ENCODE measurements at regions not wholly inside any gene's neighbourhood (a gene's known extent, or its start where the extent isn't known, plus 50 kb on each side); places are given as distances from the start of the nearest gene placed in this dataset.

- DNase-seq (ENCODE audit: low read depth in 2 of 2): no peak
Observed at GRCh38 chr3:159169828-159170227, 368.0 kb downstream of the MFSD1 start.

GRCh38 chr3:159170436-159171003, 368.7 kb downstream of the MFSD1 start:
- DNase-seq (ENCODE audit: low read depth in 2 of 2): no peak

DNA sequence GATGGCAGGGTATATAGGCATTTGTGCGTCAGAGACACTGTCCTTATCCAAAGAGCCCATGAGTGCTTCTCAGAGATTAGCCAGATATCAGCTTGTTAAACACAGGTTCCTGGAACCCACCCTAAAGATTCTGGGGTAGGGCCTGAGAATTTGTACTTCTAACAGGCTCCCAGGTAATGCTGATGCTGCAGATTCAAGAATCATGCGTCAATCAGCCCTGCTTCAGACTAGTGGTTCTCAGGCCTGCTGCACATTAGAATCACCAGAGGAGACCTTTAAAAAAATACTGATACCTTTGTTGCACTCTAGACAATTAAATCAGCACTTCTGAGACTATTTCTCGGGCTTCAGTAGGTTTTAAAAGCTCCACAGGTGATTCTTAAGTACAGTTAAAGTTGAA, 369.5 kb downstream of the MFSD1 start:
- DNase-seq (ENCODE audit: low read depth in 2 of 2): no peak

DNA sequence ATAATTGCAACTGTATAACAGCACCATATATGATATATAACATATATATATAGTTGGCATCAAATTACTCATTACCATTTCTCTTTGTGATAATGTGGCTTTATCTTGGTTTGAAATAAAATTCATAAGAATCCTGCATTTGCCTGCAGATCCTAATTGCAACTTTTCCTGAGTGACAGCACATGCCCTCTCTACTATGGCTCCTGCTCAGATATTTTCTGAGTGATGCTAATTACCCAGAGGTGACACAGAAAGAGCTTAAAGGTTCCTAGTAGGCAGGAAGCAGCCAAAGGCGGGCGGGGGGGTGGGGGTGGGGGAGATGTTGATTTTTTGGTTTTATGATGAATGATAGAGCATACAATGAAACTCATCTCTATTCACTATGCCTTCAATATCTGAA, 370.6 kb downstream of the MFSD1 start:
- no peak for DNase-seq (ENCODE audit: low read depth in 2 of 2)

- DNase-seq (ENCODE audit: low read depth in 2 of 2): no peak
Observed at GRCh38 chr3:159174715-159175692, 373.1 kb downstream of the MFSD1 start.

DNA sequence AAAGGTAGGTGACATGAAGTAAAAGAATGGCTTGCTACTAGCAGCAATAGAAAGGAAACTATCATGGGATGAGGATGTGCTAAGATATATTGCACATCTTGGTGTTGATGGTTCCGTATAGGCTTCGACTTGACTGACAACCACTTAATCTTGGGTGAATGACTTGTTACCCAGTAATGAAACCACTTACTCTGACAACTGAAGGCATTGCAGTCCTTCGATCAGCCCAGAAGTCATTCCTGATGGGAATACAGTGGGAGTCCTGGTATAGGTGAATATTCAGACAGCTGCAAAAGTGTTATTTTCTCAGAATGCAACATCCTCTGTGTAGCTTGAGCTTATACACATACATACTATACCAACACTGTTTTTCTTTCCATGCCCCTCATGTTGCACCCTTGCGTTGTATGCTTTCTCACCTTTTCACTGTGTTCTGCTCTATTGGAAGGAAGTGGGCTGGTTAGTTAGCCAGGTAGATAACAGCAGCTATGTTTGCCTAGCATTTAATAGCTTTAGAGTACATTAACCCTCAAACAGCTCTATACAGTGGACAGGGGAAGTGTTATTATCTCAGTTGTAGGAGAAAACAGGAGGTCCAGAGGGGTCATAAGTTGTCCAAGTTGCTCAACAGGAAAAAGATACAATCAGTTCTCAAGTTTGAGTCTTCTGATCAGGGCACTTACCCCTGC, 376.5 kb downstream of the MFSD1 start:
- no peak for DNase-seq (ENCODE audit: low read depth in 2 of 2)

DNA sequence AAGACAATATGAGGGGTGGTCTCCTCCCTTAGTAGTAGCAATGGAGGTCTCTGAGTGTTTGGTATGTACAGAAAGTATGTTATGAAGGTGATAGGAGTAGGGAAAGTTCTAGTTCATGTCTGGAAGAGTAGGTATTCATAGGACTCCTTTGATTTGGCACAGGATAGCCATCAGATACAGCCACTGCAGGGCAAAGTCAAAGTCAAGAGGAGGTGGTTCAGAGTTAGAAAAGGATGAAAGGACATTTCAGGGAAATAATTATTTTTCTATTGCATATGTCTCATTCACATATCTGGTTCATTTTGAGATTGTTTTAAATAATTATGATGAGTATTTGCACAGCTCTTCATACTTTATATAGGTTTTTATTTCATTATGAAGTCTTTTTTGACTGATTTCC, 381.1 kb downstream of the MFSD1 start:
- no peak for DNase-seq (ENCODE audit: low read depth in 2 of 2)

GRCh38 chr3:159185443-159186050, 383.7 kb downstream of the MFSD1 start:
- DNase-seq (ENCODE audit: low read depth in 2 of 2): no peak

GRCh38 chr3:159186581-159186980, 384.7 kb downstream of the MFSD1 start:
- no peak for DNase-seq (ENCODE audit: low read depth in 2 of 2)

- no peak for DNase-seq (ENCODE audit: low read depth in 2 of 2)
Observed at GRCh38 chr3:159187232-159187631, 385.4 kb downstream of the MFSD1 start.

DNA sequence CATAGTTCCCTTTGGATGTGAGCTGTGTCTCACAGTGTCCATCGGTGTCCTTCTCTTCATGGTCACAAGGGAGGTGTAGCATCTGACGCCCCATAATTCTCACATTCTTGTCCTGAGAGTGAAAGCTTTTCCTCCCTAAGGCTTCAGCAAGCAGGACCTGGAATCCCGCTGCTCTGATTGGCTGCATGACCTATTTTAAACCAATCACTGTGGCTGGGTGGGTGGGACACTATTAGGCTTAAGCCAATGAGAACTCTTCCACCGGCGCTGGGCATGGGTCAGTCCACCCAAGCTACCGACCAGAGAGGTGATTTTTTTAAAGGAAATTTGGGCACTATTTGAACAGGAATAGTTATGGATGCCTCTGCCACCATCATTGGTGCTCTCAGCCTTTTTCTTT, 385.9 kb downstream of the MFSD1 start:
- no peak for DNase-seq (ENCODE audit: low read depth in 2 of 2)

GRCh38 chr3:159189994-159190669, 388.3 kb downstream of the MFSD1 start:
- no peak for DNase-seq (ENCODE audit: low read depth in 2 of 2)

- DNase-seq (ENCODE audit: low read depth in 2 of 2): no peak
Observed at GRCh38 chr3:159191447-159191846, 389.6 kb downstream of the MFSD1 start.

DNA sequence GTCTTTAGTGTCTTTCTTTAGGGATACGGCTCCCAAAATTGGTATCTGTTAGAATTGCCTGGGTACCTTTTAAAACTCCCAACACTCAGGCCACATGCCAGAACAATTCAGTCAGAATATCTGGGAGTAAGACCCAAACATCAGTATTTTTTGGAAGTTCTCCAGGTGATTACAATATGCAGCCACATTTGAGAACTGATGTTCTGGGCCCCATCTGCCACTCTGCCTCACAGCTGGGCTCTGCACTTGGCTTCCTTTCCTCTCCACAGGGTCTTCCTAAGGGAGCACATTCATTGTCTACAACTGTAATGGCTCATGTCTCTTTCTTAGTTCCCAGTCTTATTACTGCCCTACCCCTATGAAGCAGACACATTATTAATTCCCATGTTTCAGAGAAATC, 394.5 kb downstream of the MFSD1 start:
- DNase-seq (ENCODE audit: low read depth in 2 of 2): no peak

DNA sequence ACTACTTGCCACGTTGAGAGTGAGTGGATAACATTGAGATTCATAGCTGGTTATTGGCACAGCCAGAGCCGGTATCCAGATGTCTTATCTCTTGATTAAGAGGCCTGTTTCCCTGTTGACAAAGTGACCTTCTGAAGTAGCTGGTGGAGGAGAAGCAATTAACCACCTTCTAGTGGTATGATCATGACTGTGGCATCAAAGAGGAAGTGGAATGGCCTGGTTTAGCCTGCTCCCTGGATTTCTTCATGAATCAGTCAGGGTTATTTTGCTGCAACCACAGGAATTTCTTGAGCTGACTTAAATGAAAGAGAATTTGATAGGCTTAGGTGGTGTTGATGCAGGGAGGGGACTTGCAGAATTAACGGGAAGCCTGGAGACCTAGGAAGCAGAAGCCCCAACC, 398.3 kb downstream of the MFSD1 start:
- DNase-seq (ENCODE audit: low read depth in 2 of 2): no peak

- DNase-seq (ENCODE audit: low read depth in 2 of 2): no peak
Observed at GRCh38 chr3:159208050-159208449, 406.2 kb downstream of the MFSD1 start.

GRCh38 chr3:159209459-159209858, 407.6 kb downstream of the MFSD1 start:
- no peak for DNase-seq (ENCODE audit: low read depth in 2 of 2)

GRCh38 chr3:159210336-159210735, 408.5 kb downstream of the MFSD1 start:
- no peak for DNase-seq (ENCODE audit: low read depth in 2 of 2)

- no peak for DNase-seq (ENCODE audit: low read depth in 2 of 2)
Observed at GRCh38 chr3:159216311-159216710, 414.5 kb downstream of the MFSD1 start.

- no peak for DNase-seq (ENCODE audit: low read depth in 2 of 2)
Observed at GRCh38 chr3:159219231-159219630, 417.4 kb downstream of the MFSD1 start.

- DNase-seq (ENCODE audit: low read depth in 2 of 2): no peak
Observed at GRCh38 chr3:159221335-159221734, 419.5 kb downstream of the MFSD1 start.
